GM23248 (cell line): ENCODE measurements at regions not wholly inside any gene's neighbourhood (a gene's known extent, or its start where the extent isn't known, plus 50 kb on each side); places are given as distances from the start of the nearest gene placed in this dataset.

Source experiments
- DNase-seq: peaks from one replicate; pipeline ENCODE4 v3.0.0-alpha.2; 2015
- H2AFZ ChIP-seq: fragments of 200-600 bp; sonication (generic); 2 replicates; pipeline ENCODE4 v1.6.1; 2016; ENCODE audit warnings: antibody characterized with exemption
- H3F3A ChIP-seq: fragments of 200-600 bp; sonication (generic); 2 replicates; pipeline ENCODE4 v1.6.1; 2016; ENCODE audit warnings: mild to moderate bottlenecking, antibody characterized with exemption, mixed run types; ENCODE audit not compliant: insufficient read depth
- H3K27ac ChIP-seq: fragments of 200-600 bp; sonication (generic); 2 replicates; pipeline ENCODE4 v1.5.1; 2016; ENCODE audit warnings: mild to moderate bottlenecking
- H3K27me3 ChIP-seq: fragments of 200-600 bp; sonication (generic); replicated peaks from 2 replicates; pipeline ENCODE4 v1.6.1; 2016; ENCODE audit warnings: mild to moderate bottlenecking; ENCODE audit not compliant: insufficient read depth
- H3K36me3 ChIP-seq: fragments of 200-600 bp; sonication (generic); 2 replicates; pipeline ENCODE4 v1.6.1; 2016; ENCODE audit warnings: low read depth, mild to moderate bottlenecking
- H3K4me1 ChIP-seq: fragments of 200-600 bp; sonication (generic); 2 replicates; pipeline ENCODE4 v1.6.1; 2016; ENCODE audit warnings: mild to moderate bottlenecking; ENCODE audit not compliant: insufficient read depth
- H3K4me2 ChIP-seq: fragments of 200-600 bp; sonication (generic); one replicate; pipeline ENCODE4 v1.6.1; 2016; ENCODE audit warnings: mild to moderate bottlenecking; ENCODE audit not compliant: unreplicated experiment
- H3K4me3 ChIP-seq: fragments of 200-600 bp; sonication (generic); 2 replicates; pipeline ENCODE4 v1.5.1; 2016; ENCODE audit warnings: mild to moderate bottlenecking
- H3K79me2 ChIP-seq: fragments of 200-600 bp; sonication (generic); 2 replicates; pipeline ENCODE4 v1.6.1; 2016; ENCODE audit warnings: mild to moderate bottlenecking; ENCODE audit not compliant: insufficient read depth
- H3K9ac ChIP-seq: fragments of 200-600 bp; sonication (generic); 2 replicates; pipeline ENCODE4 v1.6.1; 2016; ENCODE audit warnings: mild to moderate bottlenecking
- H3K9me2 ChIP-seq: fragments of 200-600 bp; sonication (generic); 2 replicates; pipeline ENCODE4 v1.6.1; 2016; ENCODE audit warnings: mixed run types, mild to moderate bottlenecking, moderate library complexity; ENCODE audit not compliant: insufficient read depth
- H3K9me3 ChIP-seq: fragments of 200-600 bp; sonication (generic); one replicate; pipeline ENCODE4 v1.6.1; 2017; ENCODE audit warnings: low read depth
- H4K20me1 ChIP-seq: fragments of 200-600 bp; sonication (generic); 2 replicates; pipeline ENCODE4 v1.6.0; 2016; ENCODE audit not compliant: insufficient read depth
- EZH2 ChIP-seq: fragments of 200-600 bp; sonication (generic); IDR thresholded peaks from 2 replicates; pipeline ENCODE4 v1.6.1; 2018; ENCODE audit warnings: antibody characterized with exemption, mild to moderate bottlenecking; ENCODE audit not compliant: insufficient read depth, poor library complexity, severe bottlenecking
- EZH2phosphoT487 ChIP-seq: fragments of 200-600 bp; sonication (generic); IDR thresholded peaks from 2 replicates; pipeline ENCODE4 v1.6.1; 2018; ENCODE audit warnings: antibody characterized with exemption, moderate library complexity, mild to moderate bottlenecking, low read depth; ENCODE audit not compliant: insufficient read depth
- WGBS, 2 experiments: methylation state at CpG; one replicate each; pipeline ENCODE4 v1.1.6; 2015 to 2017; ENCODE audit warnings: low lambda C conversion rate in 2 of 2, low coverage in 1 of 2; ENCODE audit errors: missing lambda C conversion rate in 2 of 2; 5-methylcytosine and 5-hydroxymethylcytosine counted together
- in situ Hi-C: fragments of 300-500 bp; cut with MboI; formaldehyde crosslinking; loops from 2 replicates; pipeline ENCODE4 v1.15.0; 2020

- H3K4me1 ChIP-seq: 0 out of 2 replicates have a peak, but pooled peaks cover 6% of the 10 kb centered on the region
- no peak overlapping the region for H2AFZ ChIP-seq
- H3K9me2 ChIP-seq: no peaks in the 10 kb centered on the region
- no peaks in the 10 kb centered on the region for H3K79me2 ChIP-seq
- no peaks in the 10 kb centered on the region for H3K9me3 ChIP-seq
- DNase-seq: no peak
- H3K4me2 ChIP-seq: no peak overlapping the region
- in situ Hi-C loops: no loop called here
- H3F3A ChIP-seq: peaks cover 15% of the 10 kb centered on the region; the same call in 1 of the 2 replicates
- H4K20me1 ChIP-seq: no peaks in the 10 kb centered on the region
- no peak overlapping the region for H3K27ac ChIP-seq
- no peaks in the 10 kb centered on the region for H3K36me3 ChIP-seq
- no peaks in the 10 kb centered on the region for H3K27me3 ChIP-seq
- no peak for TF ChIP-seq EZH2
- TF ChIP-seq EZH2phosphoT487: no peak
- no peak overlapping the region for H3K4me3 ChIP-seq
- H3K9ac ChIP-seq: no peak overlapping the region
- 60 to 63% methylated on average over 2 of the region's 2 CpGs for WGBS, 2 experiments
Measured at GRCh38 chr2:23208339-23208738, 176.6 kb upstream of the KLHL29 start.

- Histone ChIP-seq H3K27me3 (no peaks in the 10 kb centered on the region), H3F3A (peaks cover 15% of the 10 kb centered on the region; the same call in 1 of the 2 replicates), H3K79me2 (no peaks in the 10 kb centered on the region), H3K4me2 (no peak overlapping the region), H3K9me3 (no peaks in the 10 kb centered on the region), H3K36me3 (no peaks in the 10 kb centered on the region), H4K20me1 (no peaks in the 10 kb centered on the region), H3K4me1 (0 out of 2 replicates have a peak, but pooled peaks cover 6% of the 10 kb centered on the region), H3K9me2 (no peaks in the 10 kb centered on the region), H3K4me3 (no peak overlapping the region), H3K9ac (no peak overlapping the region), H2AFZ (no peak overlapping the region), H3K27ac (no peak overlapping the region)
- DNase-seq: no peak
- WGBS, 2 experiments: 0 to 2% methylated on average over 1 of the region's 1 CpG
- in situ Hi-C loops: no loop called here
- no peak for TF ChIP-seq EZH2phosphoT487
- TF ChIP-seq EZH2: no peak
Measured at GRCh38 chr2:23209059-23209458, 175.9 kb upstream of the KLHL29 start.

- TF ChIP-seq EZH2phosphoT487 (no peak), EZH2 (no peak)
- Histone ChIP-seq H3K4me2 (no peak overlapping the region), H3K27me3 (no peaks in the 10 kb centered on the region), H3K9ac (no peak overlapping the region), H2AFZ (no peak overlapping the region), H3F3A (peaks cover 13% of the 10 kb centered on the region; the same call in 1 of the 2 replicates), H3K9me3 (no peaks in the 10 kb centered on the region), H3K9me2 (no peaks in the 10 kb centered on the region), H3K4me1 (0 out of 2 replicates have a peak, but pooled peaks cover 6% of the 10 kb centered on the region), H4K20me1 (no peaks in the 10 kb centered on the region), H3K27ac (no peak overlapping the region), H3K79me2 (no peaks in the 10 kb centered on the region), H3K4me3 (no peak overlapping the region), H3K36me3 (no peaks in the 10 kb centered on the region)
- in situ Hi-C loops: no loop called here
- no peak for DNase-seq
- WGBS, 2 experiments: 64 to 66% methylated on average over 5 of the region's 5 CpGs
Measured at GRCh38 chr2:23211987-23212583, 172.9 kb upstream of the KLHL29 start.

DNA sequence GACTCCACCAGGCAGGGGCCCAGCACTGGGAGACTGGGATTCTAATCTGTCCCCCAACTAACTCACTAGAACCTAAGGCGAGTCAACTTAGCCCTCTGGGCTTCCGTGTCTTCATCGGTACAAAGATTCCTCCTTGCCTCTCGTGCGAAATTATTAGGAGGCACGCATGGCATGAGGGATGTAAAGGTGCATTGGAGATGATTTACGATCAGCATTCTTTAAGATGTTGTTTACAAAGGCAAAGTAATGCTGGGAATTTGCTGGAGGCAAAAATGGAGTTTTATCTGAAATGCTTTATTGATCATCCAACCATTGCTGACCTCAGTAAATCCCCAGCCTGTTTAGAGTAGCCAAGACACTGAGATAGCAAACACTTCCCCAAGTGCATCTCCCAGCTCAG lies 171.8 kb upstream of the KLHL29 start:
- in situ Hi-C loops: no loop called here
- Histone ChIP-seq H3K4me2 (no peak overlapping the region), H3K27ac (no peak overlapping the region), H3K36me3 (no peaks in the 10 kb centered on the region), H3K27me3 (no peaks in the 10 kb centered on the region), H2AFZ (no peak overlapping the region), H3K4me1 (0 out of 2 replicates have a peak, but pooled peaks cover 3% of the 10 kb centered on the region), H3K4me3 (no peak overlapping the region), H3K9me3 (no peaks in the 10 kb centered on the region), H3K9me2 (no peaks in the 10 kb centered on the region), H3K79me2 (no peaks in the 10 kb centered on the region), H3F3A (0 out of 2 replicates have a peak, but pooled peaks cover 3% of the 10 kb centered on the region), H3K9ac (no peak overlapping the region), H4K20me1 (no peaks in the 10 kb centered on the region)
- 78 to 81% methylated on average over 7 of the region's 7 CpGs for WGBS, 2 experiments
- TF ChIP-seq EZH2: no peak
- TF ChIP-seq EZH2phosphoT487: no peak
- DNase-seq: no peak

GRCh38 chr2:23215016-23215415 lies 170.0 kb upstream of the KLHL29 start:
- in situ Hi-C loops: no loop called here
- Histone ChIP-seq H3K4me1 (0 out of 2 replicates have a peak, but pooled peaks cover 1% of the 10 kb centered on the region), H3K36me3 (no peaks in the 10 kb centered on the region), H4K20me1 (no peaks in the 10 kb centered on the region), H3K4me3 (no peak overlapping the region), H2AFZ (no peak overlapping the region), H3K9me2 (no peaks in the 10 kb centered on the region), H3K79me2 (no peaks in the 10 kb centered on the region), H3K9me3 (no peaks in the 10 kb centered on the region), H3F3A (no peaks in the 10 kb centered on the region), H3K27me3 (no peaks in the 10 kb centered on the region), H3K4me2 (no peak overlapping the region), H3K27ac (no peak overlapping the region), H3K9ac (no peak overlapping the region)
- DNase-seq: no peak
- TF ChIP-seq EZH2 (no peak), EZH2phosphoT487 (no peak)
- WGBS, 2 experiments: 52 to 66% methylated on average over 3 of the region's 3 CpGs
